Non-pigmented ciliary epithelial cell (primary cell): ENCODE measurements at regions not wholly inside any gene's neighbourhood (a gene's known extent, or its start where the extent isn't known, plus 50 kb on each side); places are given as distances from the start of the nearest gene placed in this dataset.
"Not testable (repeated sequence)": the region's sequence is repeated elsewhere in the genome, so short reads cannot be mapped to it uniquely, and the experiment has no call there.

ENCODE experiments used
- DNase-seq: peaks from one replicate; pipeline ENCODE4 v3.0.0-alpha.2; 2010; ENCODE audit warnings: low read depth

DNA sequence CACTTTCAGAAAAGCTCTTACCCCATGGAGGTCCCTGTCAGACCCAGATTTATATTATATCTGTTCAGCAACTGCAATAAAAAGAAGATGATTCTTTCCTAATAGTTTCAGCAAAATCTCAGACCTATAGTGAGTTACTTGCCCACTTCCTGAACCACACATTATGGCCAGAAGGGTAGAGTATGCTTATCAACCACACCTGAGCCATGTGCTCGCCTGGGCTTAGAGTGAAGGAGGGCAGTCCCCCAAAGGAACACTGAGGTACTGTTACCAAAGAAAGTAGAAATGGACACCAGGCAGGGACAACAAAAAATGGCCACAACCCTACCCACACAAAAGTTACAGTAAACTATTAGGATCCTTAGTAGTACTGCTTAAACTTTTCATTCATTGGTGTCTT lies 128.7 kb downstream of the ZNF608 start:
- DNase-seq, result no peak

DNA sequence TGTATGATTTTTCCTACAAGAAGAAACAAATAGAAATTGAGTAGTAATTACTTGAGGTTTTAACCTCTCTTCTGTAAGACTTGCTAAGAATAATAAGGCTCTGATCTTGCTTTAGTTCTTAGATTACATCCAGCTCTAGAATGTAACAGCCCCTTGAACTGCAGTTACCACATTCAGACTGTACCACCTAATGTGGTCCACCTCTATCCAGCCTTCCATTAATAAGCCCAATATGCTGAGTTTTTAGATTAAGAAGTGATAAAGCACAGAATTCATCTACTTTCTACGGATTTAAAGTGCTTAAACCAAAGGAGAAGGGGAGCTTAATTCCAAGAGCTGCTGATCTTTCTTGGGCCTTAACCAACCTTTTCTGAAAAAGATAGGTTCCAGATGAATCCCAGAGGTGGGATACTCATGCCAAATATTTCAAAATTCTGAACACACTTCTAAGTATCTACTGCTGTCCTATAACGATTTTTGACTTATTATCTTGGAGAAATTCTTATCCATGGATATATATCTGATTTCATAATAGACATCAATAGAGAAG lies 131.5 kb downstream of the ZNF608 start:
- no peak for DNase-seq

DNA sequence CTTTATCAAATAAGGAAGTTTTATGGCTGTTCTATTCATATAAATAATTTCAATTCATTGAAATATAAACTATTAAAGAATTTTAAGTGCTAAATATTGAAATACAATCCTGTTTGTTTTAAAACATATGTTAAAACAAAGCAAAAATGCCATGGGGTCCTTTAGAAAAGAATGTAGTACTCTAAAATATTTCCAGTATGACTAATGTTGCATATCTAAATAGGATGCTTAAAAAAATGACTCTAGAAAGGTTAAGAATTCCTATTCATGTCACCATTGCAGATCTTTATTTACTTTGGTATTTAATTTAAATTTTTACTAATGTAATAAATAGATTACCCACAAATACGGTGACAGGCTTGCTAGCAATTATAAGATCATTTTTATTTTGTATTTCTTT lies 132.3 kb downstream of the ZNF608 start:
- DNase-seq, result no peak

DNA sequence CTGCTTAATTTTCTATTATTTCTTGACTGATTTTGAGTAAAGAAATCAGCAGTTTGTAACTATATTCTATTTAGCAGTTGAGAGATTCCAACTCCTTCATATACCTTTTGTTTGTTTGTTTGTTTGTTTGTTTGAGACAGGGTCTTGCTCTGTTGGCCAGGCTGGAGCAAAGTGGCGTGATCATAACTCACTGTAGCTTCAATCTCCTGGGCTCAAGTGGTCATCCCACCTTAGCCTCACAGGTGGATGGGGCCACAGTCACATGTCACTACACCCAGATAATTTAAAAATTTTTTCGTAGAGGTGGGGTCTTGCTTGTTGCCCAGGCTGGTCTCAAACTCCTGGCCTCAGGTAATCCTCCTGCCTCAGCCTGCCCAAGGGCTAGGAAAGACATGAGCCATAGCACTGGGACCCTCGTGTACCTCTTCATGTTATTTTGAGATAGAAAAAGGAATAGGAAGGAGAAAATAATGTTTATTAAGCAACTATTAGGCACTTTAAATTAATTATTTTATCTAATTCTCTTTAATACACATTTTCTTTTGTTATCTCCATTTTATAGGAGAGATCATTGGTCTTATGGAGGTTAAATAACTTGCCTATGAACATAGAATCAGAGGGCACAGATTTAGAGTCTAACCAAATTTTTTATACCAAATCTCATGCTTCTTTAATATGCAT lies 133.0 kb downstream of the ZNF608 start:
- no peak for DNase-seq

DNA sequence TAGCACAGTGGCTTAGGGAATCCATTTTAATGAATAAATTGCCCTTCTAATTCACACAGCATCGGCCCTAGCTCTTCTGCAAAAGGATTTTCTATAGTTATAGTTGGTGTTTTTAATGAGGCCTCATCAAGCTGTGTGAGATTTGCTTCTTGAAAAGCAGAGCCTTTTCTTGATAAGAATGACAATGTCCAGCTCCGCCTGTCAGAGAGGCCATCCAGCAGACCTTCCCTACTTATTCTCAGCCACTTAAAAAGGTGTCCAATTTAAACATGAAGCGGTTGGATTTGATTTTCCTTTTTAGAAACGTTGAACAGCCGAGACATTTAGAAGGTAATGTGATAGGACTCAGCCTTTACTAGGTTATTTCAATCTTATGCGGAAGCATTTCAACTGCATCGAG lies 134.4 kb downstream of the ZNF608 start:
- no peak for DNase-seq

DNA sequence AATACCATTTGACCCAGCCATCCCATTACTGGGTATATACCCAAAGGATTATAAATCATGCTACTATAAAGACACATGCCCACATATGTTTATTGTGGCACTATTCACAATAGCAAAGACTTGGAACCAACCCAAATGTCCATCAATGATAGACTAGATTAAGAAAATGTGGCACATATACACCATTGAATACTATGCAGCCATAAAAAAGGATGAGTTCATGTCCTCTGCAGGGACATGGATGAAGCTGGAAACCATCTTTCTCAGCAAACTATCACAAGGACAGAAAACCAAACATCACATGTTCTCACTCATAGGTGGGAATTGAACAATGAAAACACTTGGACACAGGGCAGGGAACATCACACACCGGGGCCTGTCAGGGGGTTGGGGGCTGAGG lies 135.2 kb downstream of the ZNF608 start:
- not testable (repeated sequence) for DNase-seq

DNA sequence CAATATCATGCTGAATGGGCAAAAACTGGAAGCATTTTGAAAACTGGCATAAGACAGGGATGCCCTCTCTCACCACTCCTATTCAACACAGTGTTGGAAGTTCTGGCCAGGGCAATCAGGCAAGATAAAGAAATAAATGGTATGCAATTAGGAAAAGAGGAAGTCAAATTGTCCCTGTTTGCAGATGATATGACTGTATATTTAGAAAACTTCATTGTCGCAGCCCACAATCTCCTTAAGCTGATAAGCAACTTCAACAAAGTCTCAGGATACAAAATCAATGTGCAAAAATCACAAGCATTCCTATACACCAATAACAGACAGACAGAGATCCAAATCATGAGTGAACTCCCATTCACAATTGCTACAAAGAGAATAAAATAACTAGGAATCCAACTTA lies 136.8 kb downstream of the ZNF608 start:
- DNase-seq, result not testable (repeated sequence)

DNA sequence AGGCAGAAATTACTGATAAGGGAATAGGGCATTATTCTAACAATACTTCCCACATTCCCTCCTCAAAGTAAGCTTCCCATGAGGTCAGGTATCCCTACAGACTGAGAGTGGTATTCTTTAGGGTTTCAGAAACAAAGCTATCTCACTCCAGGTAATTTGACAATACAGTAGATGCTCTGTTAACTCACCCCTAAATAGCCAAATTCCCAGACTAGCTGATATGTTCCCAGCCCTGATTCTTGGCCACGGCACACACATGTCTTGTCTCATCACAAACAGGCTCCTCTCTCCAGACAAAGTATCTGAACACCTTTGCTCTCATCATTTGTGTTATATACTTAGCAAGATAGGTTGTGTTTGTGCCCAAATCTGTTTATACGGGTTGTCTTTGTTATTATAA lies 139.9 kb downstream of the ZNF608 start:
- no peak for DNase-seq

DNA sequence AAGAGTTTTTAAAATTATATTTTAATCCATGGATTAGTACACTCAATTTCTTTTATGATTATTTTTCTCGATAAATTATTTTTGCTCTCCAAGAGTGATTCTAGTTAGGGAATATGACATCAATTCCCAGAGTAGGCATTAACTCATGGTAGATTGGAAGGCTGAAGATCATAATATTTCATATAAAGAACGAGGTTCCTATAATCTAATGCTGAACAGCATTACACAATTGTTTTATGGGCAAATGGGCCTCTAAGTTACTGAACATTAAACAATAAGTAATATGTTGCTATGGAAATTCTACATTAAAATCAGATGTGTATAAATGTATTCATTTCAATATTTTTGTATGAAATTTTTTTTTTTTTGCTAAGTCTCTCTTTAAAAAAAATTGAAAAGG lies 140.3 kb downstream of the ZNF608 start:
- no peak for DNase-seq

DNA sequence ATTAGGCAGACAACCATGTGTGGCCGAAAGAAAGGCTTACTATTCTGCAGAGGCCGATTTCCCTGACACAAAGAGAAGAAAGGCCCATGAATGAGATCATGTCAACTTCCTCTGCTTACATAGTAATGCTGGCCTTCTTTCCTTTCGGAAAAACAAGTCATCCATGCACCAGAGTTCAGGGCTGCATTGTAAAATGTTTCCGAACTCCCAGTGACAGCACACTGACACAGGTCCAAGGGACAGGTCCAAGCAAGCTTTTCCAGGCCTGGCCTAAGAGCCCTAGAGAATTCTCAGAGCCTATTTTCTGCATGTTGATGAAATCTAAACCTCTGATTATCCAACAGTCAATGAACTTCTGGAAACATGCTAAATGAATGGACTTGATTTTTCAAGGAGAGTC lies 140.9 kb downstream of the ZNF608 start:
- no peak for DNase-seq

DNA sequence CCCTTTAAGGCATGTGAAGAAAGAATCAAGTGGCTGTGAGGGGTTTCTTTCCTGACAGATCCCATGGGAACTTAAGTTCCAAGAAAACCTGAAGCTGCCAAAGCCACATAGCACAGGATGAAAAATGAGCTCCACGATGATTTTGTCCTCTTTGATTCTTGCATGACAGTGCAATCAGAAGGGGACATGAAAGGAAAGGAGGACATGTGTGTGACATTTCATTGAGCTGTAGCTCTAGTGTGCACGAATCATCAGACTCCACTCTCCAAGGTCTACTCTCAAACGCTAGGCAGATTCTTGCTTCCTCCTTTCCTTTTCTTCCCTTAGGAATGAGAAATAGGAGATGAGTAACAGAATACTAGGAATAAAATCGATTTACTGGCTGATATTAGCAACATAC lies 142.0 kb downstream of the ZNF608 start:
- DNase-seq, result no peak

DNA sequence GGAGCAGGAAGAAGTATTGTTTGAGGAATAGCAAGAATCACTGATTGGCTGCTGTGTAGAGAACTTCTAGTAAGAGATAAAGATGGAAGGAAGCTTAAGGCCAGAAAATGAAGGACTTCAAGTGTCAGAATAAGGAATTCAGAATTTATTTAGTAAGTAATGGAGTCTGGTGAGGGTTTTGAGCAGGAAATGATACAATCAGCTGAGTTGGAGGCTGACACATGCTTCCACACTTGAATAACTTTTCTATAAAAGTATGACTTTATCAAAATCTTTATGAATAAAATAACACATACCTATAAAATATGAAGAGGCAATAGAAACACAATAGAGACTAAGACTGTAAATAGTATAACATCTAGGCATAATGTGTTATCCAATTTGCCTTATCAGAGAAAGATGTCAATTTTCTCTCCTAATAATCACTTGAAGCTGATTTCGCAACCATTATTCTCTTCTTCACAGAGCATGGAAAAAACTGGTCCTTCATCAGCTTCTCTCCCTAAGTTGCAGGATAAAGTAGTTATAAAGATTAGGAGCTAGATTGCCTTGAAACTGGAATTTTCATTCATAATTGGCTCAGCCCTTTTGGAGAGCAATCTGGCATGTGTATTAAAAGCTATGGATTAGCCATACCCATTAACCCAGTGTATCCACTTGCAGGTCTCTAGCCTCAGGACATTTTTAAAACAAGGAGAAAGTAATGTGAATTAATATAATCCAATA lies 143.4 kb downstream of the ZNF608 start:
- DNase-seq, result no peak

DNA sequence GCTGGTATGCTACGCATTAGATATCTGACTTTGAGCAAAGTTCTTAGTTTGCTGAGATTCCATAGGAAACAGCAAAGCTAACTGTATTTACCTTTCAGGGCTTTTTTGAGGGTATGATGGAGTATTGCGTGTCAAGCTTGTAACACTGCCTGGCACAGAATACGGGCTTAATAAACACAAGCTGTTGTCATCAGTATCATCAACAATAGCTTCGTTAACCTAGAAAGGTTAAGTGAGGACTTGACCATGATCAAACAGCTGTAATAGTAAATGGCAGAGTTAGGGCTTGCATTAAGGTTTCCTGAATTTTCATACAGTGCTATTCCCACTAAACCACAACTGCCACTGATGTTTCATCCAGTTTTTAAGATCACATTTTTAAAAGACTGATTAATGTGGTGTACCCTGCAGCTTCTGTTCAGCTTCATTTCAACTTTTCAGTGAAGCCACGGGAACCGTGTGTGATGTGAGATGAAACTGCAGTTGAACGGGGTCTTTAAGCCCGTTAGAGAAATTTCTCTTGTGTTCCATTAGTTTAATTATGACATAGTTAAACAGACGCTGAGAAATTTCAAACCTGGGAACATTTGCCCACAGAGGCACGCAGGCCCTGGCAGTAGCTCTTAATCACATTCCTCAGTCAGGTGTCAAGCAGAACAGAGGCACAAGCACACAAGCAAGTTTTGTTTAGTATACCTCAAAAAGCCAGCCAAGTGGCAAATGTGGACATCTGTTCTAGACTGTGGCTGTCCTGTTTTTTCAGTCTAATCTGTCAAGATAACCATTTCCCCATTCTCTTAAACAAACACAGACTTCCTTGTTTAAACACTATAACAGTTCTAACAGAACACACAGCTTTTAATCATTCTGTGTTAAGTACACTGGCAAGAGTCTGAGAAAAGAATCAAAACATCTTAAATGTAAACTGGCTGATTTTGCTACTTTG lies 147.1 kb downstream of the ZNF608 start:
- DNase-seq, result peak; percentile 52

DNA sequence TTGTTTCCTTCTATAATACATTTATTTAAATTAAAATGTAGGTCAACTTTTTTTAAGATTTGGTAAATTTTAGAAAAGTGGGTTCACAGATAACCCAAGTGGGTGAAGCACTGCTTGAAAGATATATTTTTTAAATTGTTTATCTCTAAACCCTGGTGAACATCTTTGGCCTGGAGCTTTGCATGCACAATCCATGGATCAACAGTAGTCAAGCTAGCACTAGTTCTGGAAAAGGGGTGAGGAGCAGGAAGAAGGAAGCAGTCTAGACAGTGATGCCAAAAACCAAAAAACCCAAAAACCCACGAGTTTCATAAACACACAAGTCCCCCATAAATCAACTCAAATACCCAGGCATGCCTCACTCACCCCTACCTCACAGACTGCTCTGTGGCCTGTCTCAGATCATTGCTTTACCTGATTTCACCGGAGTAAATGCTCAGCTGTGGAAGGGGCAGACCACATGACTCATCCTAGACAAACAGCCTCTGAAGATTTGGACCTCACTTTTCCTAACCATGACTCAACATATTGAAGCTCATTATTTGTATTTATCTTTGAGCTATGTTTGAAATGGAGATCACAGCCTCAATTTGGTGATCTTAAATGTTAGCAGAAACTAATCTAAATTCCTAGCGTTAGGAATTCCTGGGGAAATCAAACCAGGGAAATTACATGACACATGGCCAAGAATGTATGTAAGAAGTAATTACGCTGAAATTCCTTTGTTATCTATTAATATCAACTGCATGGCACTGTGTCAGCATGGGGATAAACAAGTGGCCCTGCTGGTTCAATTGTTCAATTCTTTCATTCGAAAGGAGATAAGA lies 149.6 kb downstream of the ZNF608 start:
- peak; percentile 63 for DNase-seq

DNA sequence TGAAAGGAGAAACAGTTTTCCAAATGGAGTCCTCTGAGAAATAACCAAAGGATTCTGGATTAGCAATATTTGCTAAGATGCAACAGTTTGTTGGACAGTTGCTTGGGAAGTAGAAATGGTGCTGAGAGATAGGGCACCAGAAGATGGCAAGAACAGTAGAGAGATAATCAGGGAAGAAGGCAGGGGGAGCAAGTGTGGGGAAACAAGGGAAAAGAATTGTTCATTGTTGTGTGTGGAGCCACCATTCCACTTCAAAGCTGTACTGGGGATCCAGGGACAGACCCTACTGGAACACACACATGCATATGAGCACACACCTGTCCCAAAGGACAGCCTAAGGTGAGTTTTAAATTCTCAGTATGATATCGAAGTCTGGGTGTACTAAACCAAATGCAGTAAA lies 152.5 kb downstream of the ZNF608 start:
- DNase-seq, result no peak

DNA sequence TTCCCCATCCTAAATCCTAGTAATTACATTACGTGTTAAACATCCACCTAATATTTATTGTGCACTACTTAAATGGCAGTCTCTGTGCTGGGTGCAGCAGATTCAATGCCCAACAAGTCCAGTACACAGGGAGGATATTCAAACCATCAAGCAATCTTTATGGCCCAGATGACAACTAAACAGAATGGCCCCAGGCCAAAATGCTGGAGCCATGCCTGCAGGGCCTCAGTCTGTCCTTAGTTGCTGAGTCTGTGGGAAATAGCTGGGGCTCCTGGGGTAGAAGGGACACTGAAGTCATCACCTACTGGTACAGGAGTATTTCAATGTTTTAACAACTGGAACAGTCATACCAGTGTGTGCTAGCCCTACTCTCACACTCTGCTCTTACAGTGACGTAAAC lies 153.5 kb downstream of the ZNF608 start:
- no peak for DNase-seq

DNA sequence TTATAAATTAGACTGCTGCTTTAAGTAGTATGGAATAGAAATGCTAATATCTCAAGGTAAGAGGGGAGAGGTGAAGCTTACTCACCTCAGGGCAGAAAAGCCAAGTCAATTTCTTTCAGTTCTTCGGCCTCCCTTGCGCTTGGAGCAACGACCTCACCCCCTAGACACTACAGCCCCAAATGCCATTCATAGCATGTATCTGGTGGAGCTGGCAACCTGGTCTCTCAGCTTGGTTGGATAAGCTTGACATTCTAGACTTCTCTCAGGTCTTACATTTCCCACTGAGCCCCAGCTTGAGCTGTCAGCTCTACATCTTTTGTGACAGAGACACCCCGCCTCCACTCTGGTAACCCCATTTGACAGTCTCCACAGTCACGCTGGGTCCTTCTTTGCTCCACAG lies 154.9 kb downstream of the ZNF608 start:
- no peak for DNase-seq

DNA sequence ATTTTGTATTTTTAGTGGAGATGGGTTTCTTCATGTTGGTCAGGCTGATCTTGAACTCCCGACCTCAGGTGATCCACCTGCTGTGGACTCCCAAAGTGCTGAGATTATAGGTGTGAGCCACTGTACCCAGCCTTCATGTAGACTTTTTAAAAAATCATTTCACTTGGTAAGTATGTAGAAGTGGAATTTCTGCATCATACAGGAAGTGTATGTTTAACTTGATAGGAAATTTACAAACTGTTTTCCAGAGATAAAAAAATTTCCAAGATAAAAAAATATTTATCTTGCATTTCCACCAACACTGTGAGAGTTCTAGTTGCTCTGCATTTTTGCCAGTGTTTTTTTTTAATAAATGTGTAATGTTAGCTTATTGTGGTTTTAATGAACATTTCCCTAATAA lies 155.8 kb downstream of the ZNF608 start:
- DNase-seq, result no peak

DNA sequence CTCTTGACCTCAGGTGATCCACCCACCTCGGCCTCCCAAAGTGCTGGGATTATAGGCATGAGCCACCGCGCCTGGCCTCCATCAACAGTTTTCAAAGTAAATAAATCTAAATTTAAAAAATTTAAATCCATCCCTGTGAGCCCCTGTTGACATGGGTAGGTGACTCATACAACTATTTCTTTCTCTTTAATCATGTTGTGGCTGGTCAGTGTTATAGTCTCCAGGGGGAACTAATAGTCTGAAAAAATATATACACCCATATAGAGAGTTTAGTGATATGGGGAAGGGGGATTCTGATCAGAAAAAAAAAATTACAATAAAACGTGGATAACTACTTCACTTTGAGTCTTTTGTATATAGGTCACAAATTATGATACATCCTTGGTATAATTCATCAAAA lies 159.2 kb downstream of the ZNF608 start:
- no peak for DNase-seq

DNA sequence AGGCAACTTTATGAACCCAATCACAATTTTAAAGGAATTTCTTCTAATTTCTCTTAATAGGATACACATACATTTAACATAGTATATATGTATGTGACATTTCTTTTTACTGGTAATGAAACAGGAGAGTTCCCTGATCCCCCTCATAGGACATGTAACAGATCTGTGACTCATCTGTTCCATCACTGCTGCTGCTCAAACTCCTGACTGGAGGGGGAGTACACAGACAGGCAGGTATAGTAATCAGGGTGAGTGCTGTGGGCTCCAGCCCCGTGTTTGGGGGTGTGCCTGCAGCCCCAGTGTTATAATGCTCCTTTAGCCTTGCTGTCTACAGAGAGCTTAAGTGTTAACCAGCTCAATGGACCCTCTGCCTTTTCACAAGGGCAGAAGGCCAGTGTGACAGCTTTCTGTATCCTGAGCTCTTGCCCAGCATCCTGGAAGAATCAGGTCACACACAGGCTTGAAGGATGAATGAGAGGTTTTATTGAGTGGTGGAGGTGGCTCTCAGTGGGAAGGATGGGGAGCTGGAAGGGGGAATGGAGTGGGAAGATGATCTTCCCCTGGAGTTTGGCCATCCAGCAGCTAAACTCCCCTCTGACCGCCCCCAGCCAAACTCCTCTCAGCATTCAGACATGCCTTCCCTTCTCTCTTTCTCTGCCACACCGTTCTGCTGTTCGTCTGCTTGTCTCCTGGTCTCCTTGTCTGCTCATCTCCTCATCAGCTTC lies 161.3 kb downstream of the ZNF608 start:
- no peak for DNase-seq
